Lower lobe of right lung (tissue), 2 donors: ENCODE measurements at regions not wholly inside any gene's neighbourhood (a gene's known extent, or its start where the extent isn't known, plus 50 kb on each side); places are given as distances from the start of the nearest gene placed in this dataset.

ENCODE experiments used
- ATAC-seq, 2 donors: fragments of 200-7000 bp; cut with Tn5 transposase; one replicate each; pipeline ENCODE4 v1.9.1; 2020 to 2022; ENCODE audit warnings: mild to moderate bottlenecking in 2 of 2, moderate library complexity in 2 of 2
- DNase-seq: peaks from one replicate; pipeline ENCODE4 v3.0.0-alpha.2; 2020
- H3K27ac ChIP-seq: fragments of 200-600 bp; one replicate; pipeline ENCODE4 v1.8.0; 2022
- H3K27me3 ChIP-seq: fragments of 200-600 bp; one replicate; pipeline ENCODE4 v1.8.0; 2022; ENCODE audit warnings: low read depth
- H3K36me3 ChIP-seq: fragments of 200-600 bp; one replicate; pipeline ENCODE4 v1.8.0; 2022; ENCODE audit warnings: mild to moderate bottlenecking
- H3K4me1 ChIP-seq: fragments of 200-600 bp; one replicate; pipeline ENCODE4 v1.8.0; 2022
- H3K4me3 ChIP-seq: fragments of 200-600 bp; one replicate; pipeline ENCODE4 v1.8.0; 2022; ENCODE audit warnings: mild to moderate bottlenecking
- H3K9me3 ChIP-seq: fragments of 200-600 bp; one replicate; pipeline ENCODE4 v1.8.0; 2022
- CTCF ChIP-seq: fragments of 200-600 bp; IDR thresholded peaks from one replicate; pipeline ENCODE4 v1.8.0; 2022; ENCODE audit warnings: antibody characterized with exemption, mild to moderate bottlenecking
- intact Hi-C: fragments of 100-400 bp; cut with DNase I; formaldehyde crosslinking; loops from one replicate; pipeline ENCODE4 v1.11.0; 2022
- donor health status: DM: no; HTN: yes; CAD: no; lungs with severe emphysema.

DNA sequence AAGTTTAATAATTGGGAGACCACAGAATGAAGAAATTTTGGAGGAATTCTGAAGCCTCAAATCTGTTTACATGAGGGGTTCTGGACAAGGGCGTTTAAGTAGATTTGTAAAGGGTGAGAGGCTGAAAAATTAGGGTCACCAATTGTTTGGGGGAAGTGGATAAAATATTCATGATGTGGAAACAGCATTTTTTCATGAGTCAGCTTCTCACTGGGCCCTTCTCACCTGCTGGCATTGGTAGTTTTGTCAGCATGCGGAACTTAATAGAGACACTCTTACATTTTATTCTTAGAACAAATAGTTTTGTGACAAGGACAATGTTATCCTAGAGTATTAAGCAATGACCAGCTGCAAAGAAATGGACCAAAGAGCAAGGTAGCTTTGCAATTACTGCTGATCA, 634.4 kb downstream of the LRFN5 start:
- Histone ChIP-seq H3K9me3 (no peaks in the 10 kb centered on the region), H3K4me1 (no peaks in the 10 kb centered on the region), H3K27ac (no peak overlapping the region), H3K4me3 (no peak overlapping the region), H3K36me3 (no peaks in the 10 kb centered on the region), H3K27me3 (no peaks in the 10 kb centered on the region)
- ATAC-seq (no peak), DNase-seq (no peak)
- intact Hi-C loops, result no loop called here
- TF ChIP-seq CTCF, result no peak

GRCh38 chr14:42229976-42230375, 623.3 kb downstream of the LRFN5 start:
- no peaks in the 10 kb centered on the region for H3K36me3 ChIP-seq
- no peaks in the 10 kb centered on the region for H3K9me3 ChIP-seq
- no peak for TF ChIP-seq CTCF
- H3K27ac ChIP-seq, result no peak overlapping the region
- DNase-seq (no peak), ATAC-seq (no peak)
- H3K27me3 ChIP-seq, result no peaks in the 10 kb centered on the region
- H3K4me1 ChIP-seq, result no peaks in the 10 kb centered on the region
- intact Hi-C loops, result no loop called here
- no peak overlapping the region for H3K4me3 ChIP-seq

DNA sequence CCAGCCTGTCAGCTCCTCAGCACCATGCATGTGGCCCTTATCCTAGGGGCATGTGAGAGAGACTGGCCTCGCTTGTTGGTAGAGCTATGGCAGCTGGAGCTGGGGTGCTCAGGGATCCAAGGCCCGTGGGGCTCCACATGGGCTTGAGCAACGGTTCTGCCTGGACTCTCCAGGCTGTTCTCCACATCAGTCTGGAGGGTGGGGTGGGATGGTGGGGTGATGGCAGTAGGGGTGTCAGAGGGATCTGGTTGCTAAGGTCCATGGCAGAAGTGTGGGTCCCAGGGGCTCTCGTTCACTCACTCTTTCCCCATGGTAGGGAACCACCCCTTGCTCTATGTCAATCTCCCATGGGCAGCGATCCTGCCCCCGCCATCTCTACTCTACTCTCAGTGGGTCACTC, 622.6 kb downstream of the LRFN5 start:
- intact Hi-C loops, result no loop called here
- H3K4me3 ChIP-seq, result no peak overlapping the region
- DNase-seq (no peak), ATAC-seq (no peak)
- TF ChIP-seq CTCF, result no peak
- no peaks in the 10 kb centered on the region for H3K36me3 ChIP-seq
- H3K27me3 ChIP-seq, result no peaks in the 10 kb centered on the region
- H3K4me1 ChIP-seq, result no peaks in the 10 kb centered on the region
- H3K9me3 ChIP-seq, result no peaks in the 10 kb centered on the region
- no peak overlapping the region for H3K27ac ChIP-seq

DNA sequence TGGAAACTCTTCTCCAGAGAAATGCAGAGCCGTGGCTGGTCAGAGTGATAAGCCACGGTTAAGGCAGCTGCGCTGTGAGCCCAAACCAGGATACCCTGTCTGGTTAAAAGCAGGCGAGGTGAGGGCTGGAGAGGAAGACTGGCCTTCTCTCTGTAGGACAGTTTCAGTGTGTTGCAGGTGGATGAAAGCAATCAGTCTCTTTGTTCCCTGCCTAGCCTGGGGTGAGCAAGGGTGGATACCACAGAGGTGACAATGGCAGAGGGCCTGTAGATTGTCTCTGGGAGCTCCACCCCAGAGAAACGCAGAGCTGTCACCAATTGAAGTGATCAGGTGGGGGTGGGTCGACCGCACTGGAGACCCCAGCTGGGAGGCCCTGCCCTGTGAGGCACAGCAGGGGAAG, 621.9 kb downstream of the LRFN5 start:
- no peaks in the 10 kb centered on the region for H3K27me3 ChIP-seq
- no peaks in the 10 kb centered on the region for H3K36me3 ChIP-seq
- H3K9me3 ChIP-seq, result no peaks in the 10 kb centered on the region
- H3K4me1 ChIP-seq, result no peaks in the 10 kb centered on the region
- TF ChIP-seq CTCF, result no peak
- no peak overlapping the region for H3K4me3 ChIP-seq
- no peak for ATAC-seq
- H3K27ac ChIP-seq, result no peak overlapping the region
- no peak for DNase-seq
- intact Hi-C loops, result no loop called here

DNA sequence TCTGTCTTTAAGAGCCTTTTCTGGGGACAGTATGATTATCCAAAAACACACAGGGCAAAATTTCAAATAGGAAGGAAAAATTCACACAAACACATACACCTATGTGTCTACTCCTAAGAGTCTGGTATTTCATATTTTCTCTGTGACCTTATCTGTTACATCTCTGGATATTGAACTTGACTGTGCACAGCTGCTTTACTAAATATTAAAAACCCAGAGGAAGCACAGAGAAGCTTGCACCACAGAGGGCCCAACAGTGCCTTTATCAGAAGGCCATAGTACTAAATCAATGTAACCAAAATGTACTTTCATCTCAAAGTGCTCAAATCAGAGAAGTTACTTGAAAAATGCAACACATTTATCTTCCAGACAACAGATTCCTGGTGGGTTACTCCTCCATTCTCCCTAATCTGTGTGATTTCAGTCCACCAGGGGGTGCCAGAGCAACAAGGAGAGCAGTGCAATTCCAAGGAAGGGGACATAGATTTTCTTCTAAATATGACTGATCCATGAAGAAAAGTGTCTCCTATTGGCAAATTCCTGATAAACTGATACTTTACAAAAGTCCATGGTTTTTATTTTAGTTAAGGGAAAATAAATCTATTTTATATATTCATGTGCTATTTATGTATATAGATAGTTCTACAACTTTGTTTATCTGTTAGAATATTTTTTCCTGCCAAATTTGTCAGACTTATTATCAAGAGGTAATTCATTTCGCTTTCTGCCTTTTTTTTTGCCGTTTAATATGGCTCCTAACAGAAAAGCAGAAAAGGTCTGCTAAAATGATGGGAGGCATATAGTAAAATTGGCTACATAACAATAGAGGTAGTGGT, 617.6 kb downstream of the LRFN5 start:
- Histone ChIP-seq H3K4me3 (no peak overlapping the region), H3K36me3 (no peaks in the 10 kb centered on the region), H3K27me3 (no peaks in the 10 kb centered on the region), H3K4me1 (no peaks in the 10 kb centered on the region), H3K9me3 (no peaks in the 10 kb centered on the region), H3K27ac (no peak overlapping the region)
- TF ChIP-seq CTCF, result peak; percentile 75
- DNase-seq, result no peak
- ATAC-seq, result peak in 1 of 2 donors; percentile 77
- intact Hi-C loops, result no loop called here
